Vagina (tissue), 2 donors: ENCODE measurements at regions not wholly inside any gene's neighbourhood (a gene's known extent, or its start where the extent isn't known, plus 50 kb on each side); places are given as distances from the start of the nearest gene placed in this dataset.
"Not testable (repeated sequence)": the region's sequence is repeated elsewhere in the genome, so short reads cannot be mapped to it uniquely, and the experiment has no call there.

ENCODE experiments used
- DNase-seq, 2 donors: peaks; one replicate each; pipeline ENCODE4 v3.0.0-alpha.2; 2017; ENCODE audit errors: extremely low spot score in 2 of 2
- H3K27ac ChIP-seq: fragments of 200-600 bp; sonication (generic); one replicate; pipeline ENCODE4 v1.5.1; 2019
- H3K27me3 ChIP-seq: fragments of 200-600 bp; sonication (generic); one replicate; pipeline ENCODE4 v1.5.1; 2019
- H3K36me3 ChIP-seq, 2 donors: fragments of 200-600 bp; sonication (generic); one replicate each; pipeline ENCODE4 v1.5.1; 2017 to 2019
- H3K4me1 ChIP-seq: fragments of 200-600 bp; sonication (generic); one replicate; pipeline ENCODE4 v1.5.1; 2019
- H3K4me3 ChIP-seq, 2 donors: fragments of 200-600 bp; sonication (generic); 1 replicate in 1 of 2; 2 replicates in 1 of 2; pipeline ENCODE4 v1.5.1; 2016 to 2019
- H3K9me3 ChIP-seq: fragments of 200-600 bp; sonication (generic); one replicate; pipeline ENCODE4 v1.5.1; 2019
- CTCF ChIP-seq, 3 experiments: fragments of 450-650 bp in 2 of 3; fragments of 200-600 bp in 1 of 3; sonication (generic) in 1 of 3; IDR thresholded peaks; one replicate each; pipeline ENCODE4 v1.5.1; 2017 to 2019; ENCODE audit warnings: antibody characterized with exemption in 3 of 3, mild to moderate bottlenecking in 2 of 3, moderate library complexity in 2 of 3
- POLR2A ChIP-seq, 2 donors: fragments of 450-650 bp; IDR thresholded peaks; one replicate each; pipeline ENCODE4 v1.6.1; 2017; ENCODE audit warnings: antibody characterized with exemption in 2 of 2, mild to moderate bottlenecking in 2 of 2, moderate library complexity in 2 of 2
- POLR2AphosphoS5 ChIP-seq, 2 donors: sonication (generic); formaldehyde crosslinking; IDR thresholded peaks; one replicate each; pipeline ENCODE4 v1.9.0; 2017; ENCODE audit warnings: antibody characterized with exemption in 2 of 2, mild to moderate bottlenecking in 2 of 2, low read depth in 1 of 2; ENCODE audit not compliant: insufficient read depth in 1 of 2
- intact Hi-C: fragments of 100-400 bp; cut with DNase I; formaldehyde crosslinking; loops from one replicate; pipeline ENCODE4 v1.15.1; 2023

GRCh38 chr15:81723113-81723651 lies 322.6 kb downstream of the MEX3B start:
- no peak overlapping the region for H3K4me3 ChIP-seq
- no peak for DNase-seq
- TF ChIP-seq POLR2A (IDR thresholded peaks at IDR 0.05) = no peak
- no peak for TF ChIP-seq CTCF (IDR thresholded peaks at IDR 0.05)
- TF ChIP-seq POLR2AphosphoS5 (IDR thresholded peaks at IDR 0.05; ENCODE audit: insufficient read depth in 1 of 2, low read depth in 1 of 2) = no peak
- H3K4me1 ChIP-seq = peaks cover 31% of the 10 kb centered on the region
- intact Hi-C loops = no loop called here
- no peaks in the 10 kb centered on the region for H3K9me3 ChIP-seq
- H3K27ac ChIP-seq = no peak overlapping the region
- no peaks in the 10 kb centered on the region for H3K36me3 ChIP-seq
- no peaks in the 10 kb centered on the region for H3K27me3 ChIP-seq

- DNase-seq, H3K9me3 ChIP-seq, H3K4me1 ChIP-seq, H3K27ac ChIP-seq, H3K36me3 ChIP-seq, H3K4me3 ChIP-seq, H3K27me3 ChIP-seq, intact Hi-C loops: not testable (repeated sequence)
Measured at GRCh38 chr15:81716468-81716867, 329.4 kb downstream of the MEX3B start.

DNA sequence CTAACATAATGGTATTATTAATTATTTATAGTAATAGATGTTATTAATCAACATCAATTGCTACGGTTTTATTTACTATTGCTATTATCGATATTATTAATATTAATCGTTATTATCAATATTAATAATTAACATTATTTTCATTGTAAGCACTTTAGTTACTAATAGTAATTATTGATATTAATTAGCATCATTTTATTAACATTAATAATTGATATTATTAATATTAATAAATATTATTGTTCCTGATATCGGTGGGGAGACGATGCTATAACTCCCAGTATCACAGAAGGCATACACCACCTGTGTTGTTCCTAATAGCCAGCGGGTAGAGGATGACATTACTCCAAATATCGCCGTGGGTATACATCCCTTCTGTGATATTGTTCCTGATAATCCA lies 335.5 kb downstream of the MEX3B start:
- intact Hi-C loops = no loop called here
- H3K9me3 ChIP-seq = no peaks in the 10 kb centered on the region
- TF ChIP-seq POLR2A (IDR thresholded peaks at IDR 0.05) (no peak), POLR2AphosphoS5 (IDR thresholded peaks at IDR 0.05; ENCODE audit: insufficient read depth in 1 of 2, low read depth in 1 of 2) (no peak), CTCF (IDR thresholded peaks at IDR 0.05) (no peak)
- H3K36me3 ChIP-seq = no peaks in the 10 kb centered on the region
- no peak overlapping the region for H3K27ac ChIP-seq
- DNase-seq = no peak
- H3K27me3 ChIP-seq = no peaks in the 10 kb centered on the region
- H3K4me1 ChIP-seq = no peaks in the 10 kb centered on the region
- H3K4me3 ChIP-seq = no peak overlapping the region

DNA sequence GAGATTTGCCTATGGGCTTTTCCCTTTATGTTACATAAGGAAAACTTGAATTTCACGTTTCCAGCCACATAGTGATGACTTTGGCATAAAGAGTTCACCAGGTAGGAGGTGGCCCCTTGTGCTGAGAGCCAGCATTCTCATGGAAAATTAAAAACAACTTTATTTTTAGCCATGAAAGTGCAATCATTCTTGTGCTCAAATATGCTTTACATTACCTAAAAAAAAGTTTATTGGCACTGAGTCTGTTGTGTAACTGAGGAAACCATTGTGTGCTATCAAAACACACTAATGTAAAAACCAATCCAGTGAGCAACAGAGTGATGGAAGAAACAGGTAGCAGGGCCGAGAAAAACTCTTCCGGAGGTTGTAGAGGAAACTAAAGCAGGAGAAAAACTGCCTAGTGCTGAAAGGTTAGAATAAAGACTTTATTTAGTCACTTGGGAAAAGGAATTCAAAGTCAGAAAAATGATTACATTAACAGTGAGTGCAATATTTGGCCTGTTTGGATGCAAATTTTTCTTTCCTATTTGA lies 332.9 kb upstream of the TMC3 start:
- H3K27me3 ChIP-seq, H3K4me1 ChIP-seq, intact Hi-C loops, H3K36me3 ChIP-seq, H3K9me3 ChIP-seq, H3K4me3 ChIP-seq, DNase-seq, H3K27ac ChIP-seq: not testable (repeated sequence)

DNA sequence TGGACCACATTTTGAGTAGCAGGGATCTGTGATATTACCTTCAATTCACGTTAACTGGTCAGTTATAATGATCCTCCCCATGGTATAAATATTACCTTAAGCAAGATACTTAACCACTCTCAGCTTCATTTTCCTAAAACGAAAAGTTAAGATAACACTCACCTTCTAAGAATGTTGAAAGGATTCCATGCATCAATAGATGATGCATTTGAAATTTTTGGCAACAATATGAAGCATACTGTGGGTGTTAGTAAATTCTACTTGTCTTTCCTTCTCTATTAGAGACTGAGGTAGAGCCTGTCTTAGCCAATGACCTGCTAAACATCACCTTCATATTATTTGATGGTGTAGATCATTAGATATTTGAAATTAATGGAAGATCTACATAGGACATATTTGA lies 331.7 kb upstream of the TMC3 start:
- H3K27ac ChIP-seq, intact Hi-C loops, H3K27me3 ChIP-seq, H3K9me3 ChIP-seq, H3K4me3 ChIP-seq, H3K4me1 ChIP-seq, H3K36me3 ChIP-seq, DNase-seq: not testable (repeated sequence)

DNA sequence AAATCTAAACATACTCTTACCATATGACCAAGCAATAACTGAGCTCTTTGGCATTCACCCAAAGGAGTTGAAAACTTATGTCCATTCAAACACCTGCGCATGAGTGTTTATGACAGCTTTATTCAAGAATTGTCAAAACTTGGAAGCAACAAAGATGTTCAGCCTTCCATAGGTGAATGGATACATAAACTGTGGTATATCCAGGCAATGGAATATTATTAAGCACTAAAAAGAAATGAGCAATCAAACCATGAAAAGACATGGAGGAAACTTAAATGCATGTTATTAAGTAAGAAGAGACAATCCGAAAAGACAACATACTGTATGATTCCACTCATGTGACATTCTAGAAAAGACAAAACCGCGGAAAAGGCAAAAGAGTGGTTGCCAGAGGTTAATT lies 312.0 kb upstream of the TMC3 start:
- no peaks in the 10 kb centered on the region for H3K36me3 ChIP-seq
- TF ChIP-seq POLR2A (IDR thresholded peaks at IDR 0.05) (no peak), POLR2AphosphoS5 (IDR thresholded peaks at IDR 0.05; ENCODE audit: insufficient read depth in 1 of 2, low read depth in 1 of 2) (no peak), CTCF (IDR thresholded peaks at IDR 0.05) (no peak)
- no peaks in the 10 kb centered on the region for H3K4me1 ChIP-seq
- no peak overlapping the region for H3K27ac ChIP-seq
- H3K4me3 ChIP-seq = no peak overlapping the region
- H3K9me3 ChIP-seq = no peaks in the 10 kb centered on the region
- H3K27me3 ChIP-seq = no peaks in the 10 kb centered on the region
- DNase-seq = no peak
- intact Hi-C loops = no loop called here

DNA sequence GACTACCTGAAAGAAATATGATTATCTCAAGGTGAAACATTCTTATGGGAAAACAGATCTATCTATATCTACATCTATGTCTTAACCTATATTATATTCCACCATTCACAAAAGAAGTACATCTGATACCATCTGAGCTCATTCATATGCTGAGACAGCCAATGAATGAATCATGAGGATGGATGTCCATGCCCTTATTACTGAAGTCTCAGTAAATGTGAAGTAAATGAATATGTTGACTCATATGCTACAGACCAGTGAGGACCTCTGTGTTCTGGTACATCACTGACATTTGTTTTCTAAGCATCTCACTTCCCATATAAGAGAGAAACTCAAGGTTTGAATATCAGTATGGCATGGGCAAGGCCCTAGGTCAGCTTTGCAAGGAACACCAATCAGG lies 311.2 kb upstream of the TMC3 start:
- TF ChIP-seq POLR2A (IDR thresholded peaks at IDR 0.05) (no peak), POLR2AphosphoS5 (IDR thresholded peaks at IDR 0.05; ENCODE audit: insufficient read depth in 1 of 2, low read depth in 1 of 2) (no peak), CTCF (IDR thresholded peaks at IDR 0.05) (no peak)
- Histone ChIP-seq H3K9me3 (no peaks in the 10 kb centered on the region), H3K4me3 (no peak overlapping the region), H3K36me3 (no peaks in the 10 kb centered on the region), H3K27ac (no peak overlapping the region), H3K27me3 (no peaks in the 10 kb centered on the region), H3K4me1 (no peaks in the 10 kb centered on the region)
- DNase-seq = no peak
- intact Hi-C loops = no loop called here
